Activated CD4-positive, alpha-beta T cell treated with anti-CD3 and anti-CD28 coated beads for 4 hours (primary cell): ENCODE measurements at regions not wholly inside any gene's neighbourhood (a gene's known extent, or its start where the extent isn't known, plus 50 kb on each side); places are given as distances from the start of the nearest gene placed in this dataset.
"Not testable (repeated sequence)": the region's sequence is repeated elsewhere in the genome, so short reads cannot be mapped to it uniquely, and the experiment has no call there.

Experiments
- DNase-seq, 2 donors: peaks; one replicate each; pipeline ENCODE4 v3.0.0-alpha.2; 2020

DNA sequence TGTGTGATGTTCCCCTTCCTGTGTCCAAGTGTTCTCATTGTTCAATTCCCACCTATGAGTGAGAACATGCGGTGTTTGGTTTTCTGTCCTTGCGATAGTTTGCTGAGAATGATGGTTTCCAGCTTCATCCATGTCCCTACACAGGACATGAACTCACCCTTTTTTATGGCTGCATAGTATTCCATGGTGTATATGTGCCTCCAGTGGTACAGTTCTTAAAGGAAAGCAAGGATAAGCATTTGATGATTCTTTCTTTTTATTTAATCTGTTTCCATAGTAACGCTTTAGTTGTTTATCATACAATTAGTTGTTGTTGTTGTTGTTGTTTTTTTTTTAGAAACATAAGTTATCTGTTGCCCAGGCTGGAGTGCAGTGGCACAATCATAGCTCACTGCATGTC lies 133.1 kb downstream of the TSEN15 start:
- not testable (repeated sequence) for DNase-seq

DNA sequence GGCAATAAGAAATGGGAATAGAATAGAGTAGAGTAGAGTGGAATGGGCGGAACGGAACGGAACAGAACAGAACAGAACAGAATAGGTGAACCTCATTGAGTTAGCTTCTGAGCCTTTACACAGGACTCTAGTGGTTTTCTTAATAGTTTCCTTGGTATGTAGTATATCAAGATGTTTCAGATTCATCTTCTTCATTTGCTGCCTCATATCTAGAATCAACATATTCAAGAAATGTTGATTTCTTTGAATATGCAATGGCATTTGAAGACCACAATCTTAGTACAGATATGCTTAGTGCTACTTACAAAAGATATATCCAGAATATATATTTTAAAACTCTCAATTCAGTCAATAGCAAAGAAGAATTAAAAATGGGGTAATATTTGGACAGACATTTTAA lies 133.8 kb downstream of the TSEN15 start:
- no peak for DNase-seq

DNA sequence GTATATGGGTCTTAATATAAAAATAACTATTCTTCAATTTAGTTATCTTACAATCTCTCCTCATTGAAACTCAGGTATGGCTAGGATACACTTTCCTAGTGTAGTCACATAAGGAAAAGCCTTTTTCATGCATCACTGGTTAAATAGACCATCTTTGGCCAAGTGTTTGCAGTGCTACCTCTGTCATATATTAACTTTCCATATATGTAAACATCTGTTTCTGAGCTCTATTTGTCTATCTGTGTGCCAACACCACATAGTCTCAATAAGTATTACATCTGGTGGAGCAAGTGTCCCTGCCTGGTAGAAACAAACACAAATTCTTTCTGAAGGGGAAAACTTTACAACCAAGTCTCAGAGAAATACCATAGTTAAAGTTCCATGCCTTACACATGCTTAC lies 134.6 kb downstream of the TSEN15 start:
- DNase-seq: no peak

DNA sequence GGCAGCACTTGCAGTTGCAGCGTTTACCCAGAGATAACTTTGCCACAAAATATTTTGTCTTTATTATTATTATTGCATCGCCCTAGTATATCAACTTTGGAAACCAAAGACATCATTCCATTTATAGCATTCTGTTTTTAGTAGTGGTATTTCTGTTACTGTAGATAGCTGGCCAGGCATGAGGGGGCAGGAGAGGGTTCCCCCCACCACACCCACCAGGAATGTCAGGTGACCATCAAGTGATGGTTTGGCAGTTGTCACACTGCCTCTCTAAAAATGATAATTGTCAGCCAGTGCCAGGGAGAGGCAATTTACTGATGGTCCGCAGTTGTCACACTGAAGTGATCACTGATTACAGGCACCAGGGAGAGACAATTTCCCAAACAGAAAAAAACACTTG lies 135.6 kb downstream of the TSEN15 start:
- DNase-seq: no peak

DNA sequence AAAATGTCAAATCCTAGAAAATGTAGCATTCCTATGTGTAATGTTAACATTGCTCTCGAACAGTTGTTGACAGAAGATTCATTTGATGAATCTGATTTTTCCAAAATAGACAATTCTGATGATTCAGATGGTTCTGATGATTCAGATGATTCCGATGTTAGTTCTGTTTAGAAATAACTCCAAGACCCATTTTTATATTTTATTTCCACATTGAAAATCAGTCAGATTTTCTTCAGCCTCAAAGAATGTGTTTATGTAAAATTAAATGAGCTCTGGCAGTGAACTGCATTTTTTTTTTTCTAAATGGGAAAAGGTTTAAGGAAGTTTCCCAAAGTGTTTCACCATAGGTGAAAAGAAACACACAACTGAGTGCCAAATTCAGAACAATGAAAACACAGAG lies 136.5 kb downstream of the TSEN15 start:
- no peak for DNase-seq

DNA sequence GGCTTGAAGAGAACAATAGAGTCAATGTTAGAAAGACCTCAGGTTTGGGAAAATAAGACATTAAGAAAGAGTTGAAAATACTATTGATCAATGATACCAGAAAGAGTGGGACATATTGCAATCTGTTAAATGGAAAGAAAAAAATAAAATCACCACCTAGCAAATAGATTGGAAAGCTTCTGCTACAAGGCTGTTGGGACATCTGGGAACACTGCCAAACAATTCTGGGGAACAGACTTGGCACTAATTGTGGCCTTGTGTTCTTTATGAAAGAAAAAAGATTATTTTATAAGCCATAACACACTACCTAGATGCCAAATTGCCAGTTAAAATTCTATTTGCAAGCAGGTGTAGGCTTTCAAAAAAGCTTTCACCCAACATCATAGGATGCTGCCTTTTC lies 137.8 kb downstream of the TSEN15 start:
- DNase-seq: no peak

DNA sequence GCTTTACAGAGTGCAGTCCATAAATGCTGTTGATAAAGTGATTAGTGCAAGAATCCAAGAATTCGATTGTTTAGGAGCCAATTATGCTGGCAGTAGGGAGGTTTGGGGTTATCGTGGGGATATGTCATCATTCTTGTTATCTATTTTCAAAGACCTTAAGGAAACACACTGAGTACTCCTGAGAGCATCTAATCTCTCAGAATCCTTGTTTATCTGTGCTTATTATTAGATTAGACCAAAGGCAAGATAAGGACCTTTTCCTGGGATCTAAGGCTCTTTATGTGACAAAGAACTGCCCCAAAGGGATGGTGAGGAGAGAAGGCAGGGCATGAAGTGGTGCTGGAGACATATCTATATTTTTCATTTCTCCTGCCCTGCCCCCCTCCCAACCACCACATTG lies 139.1 kb downstream of the TSEN15 start:
- no peak for DNase-seq

DNA sequence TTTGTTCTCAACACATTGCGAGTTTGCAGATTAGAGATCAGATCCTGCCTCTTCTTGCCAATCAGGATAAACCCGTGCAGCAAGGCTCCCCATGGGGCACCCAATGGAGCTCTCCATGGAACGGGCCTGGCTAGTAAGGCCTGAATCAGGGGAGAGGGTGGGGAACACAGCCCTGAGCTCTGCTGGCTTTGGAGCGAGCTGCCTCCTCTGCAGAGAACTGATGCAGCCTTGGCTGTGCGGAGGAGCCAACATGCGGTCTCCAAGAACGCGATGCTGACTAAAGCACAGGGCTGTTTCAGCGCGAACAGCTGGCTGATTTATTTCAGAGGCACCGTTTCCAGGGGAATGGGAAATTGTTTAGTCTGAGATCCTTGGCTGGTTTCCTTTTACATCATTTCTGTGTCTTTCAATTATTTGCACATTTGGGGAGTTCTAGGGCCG lies 139.7 kb downstream of the TSEN15 start:
- DNase-seq: no peak

DNA sequence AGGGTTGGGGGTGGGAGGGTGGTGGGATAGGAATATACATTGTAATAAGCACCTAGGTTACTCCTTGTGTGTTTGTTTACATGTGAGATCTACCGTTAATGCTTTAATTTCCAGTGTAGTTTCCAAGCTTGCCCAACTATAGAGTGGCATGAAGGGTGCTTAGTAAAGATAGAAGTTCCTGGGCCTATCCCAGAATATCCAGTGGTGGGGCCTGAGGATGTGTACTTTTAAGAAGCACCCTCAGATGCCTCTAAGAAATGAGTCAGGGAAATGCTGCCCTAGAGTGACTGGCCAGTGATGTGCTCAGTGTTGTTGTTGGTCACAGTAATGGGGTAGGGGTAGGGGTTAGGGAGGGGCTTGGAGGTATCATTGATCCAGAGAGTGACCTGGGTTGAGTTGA lies 141.3 kb downstream of the TSEN15 start:
- DNase-seq: no peak

DNA sequence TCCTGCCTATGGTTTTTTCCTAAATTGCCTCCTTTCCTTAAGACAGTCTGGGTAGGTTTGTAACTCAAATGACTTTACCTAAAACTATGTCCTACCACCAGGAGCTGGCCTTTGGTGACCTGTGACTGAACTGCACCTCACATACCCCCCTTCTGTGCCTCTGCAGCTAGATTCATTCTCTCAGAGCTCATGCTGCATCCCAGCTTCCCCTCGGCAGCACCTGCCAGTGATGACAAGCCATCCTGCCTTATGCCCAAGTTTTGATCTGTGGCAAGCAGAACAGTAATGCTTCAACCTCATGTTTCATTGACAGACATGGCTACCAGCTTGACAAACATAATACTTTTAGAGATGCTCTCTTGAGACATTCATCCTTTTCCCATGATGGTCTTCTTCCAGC lies 141.9 kb downstream of the TSEN15 start:
- no peak for DNase-seq

DNA sequence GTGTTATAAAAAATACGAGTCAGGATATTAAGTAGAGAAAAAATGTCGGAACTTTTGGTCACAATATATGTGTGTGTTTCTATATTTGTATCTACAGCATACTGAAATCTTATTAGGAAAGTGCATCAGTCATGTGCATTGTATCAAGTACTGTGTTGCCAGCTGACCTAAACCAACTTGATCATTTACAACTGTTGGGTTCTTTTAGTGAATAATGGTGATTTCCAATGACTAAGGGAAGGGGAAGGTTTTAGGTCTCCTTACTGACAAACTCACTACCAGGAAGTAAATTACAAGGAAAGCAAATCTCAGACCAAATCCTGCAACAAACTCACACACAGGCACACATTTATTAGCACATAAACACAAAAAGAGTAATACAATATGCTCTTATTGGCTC lies 142.7 kb downstream of the TSEN15 start:
- no peak for DNase-seq

DNA sequence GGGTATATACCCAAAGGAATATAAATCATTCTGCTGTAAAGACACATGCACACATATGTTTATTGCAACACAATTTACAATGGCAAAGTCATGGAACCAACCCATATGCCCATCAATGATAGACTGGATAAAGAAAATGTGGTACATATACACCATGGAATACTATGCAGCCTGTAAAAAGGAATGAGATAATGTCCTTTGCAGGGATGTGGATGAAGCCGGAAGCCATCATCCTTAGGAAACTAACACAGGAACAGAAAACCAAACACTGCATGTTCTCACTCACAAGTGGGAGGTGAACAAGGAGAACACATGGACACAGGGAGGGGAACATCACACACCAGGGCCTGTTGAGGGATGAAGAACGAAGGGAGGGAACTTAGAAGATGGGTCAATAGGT lies 144.2 kb downstream of the TSEN15 start:
- DNase-seq: not testable (repeated sequence)

DNA sequence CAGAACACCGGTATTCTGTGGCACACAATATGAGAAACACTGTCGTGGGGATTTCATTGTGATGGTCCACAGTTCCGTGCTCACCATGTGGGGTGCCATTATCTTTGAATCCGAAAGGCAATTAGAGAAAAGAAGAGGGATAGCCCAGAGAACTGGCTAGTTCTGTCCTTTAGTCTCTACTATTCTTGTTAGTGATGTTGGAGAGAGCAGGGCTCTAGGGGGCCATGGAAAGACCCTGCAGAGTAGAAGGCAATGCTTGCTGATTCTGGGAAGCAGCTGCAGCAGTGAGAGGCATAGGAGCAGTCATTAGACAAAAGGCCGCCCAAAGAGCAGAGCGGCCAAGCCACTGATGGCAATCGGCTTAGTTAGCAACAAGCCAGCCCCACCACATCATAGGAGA lies 146.3 kb downstream of the TSEN15 start:
- DNase-seq: no peak

DNA sequence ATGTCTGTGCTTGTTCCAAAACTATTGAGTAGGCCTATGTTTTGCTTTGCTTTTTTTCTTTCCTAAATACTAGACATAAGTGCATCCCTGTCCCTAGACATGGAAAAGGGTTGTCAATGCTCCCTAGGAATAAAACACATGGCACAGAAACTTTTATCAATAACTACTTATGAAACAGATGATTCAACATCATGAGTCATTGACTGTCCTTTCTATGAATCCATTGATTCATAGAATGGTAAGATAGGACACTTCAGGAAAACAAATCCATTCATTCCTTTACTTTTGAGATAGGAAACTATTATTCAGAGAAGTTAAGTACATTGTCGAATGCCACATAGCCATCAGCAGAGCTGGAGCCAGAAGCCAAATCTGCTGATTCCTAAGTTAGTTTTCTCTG lies 147.5 kb downstream of the TSEN15 start:
- DNase-seq: no peak

DNA sequence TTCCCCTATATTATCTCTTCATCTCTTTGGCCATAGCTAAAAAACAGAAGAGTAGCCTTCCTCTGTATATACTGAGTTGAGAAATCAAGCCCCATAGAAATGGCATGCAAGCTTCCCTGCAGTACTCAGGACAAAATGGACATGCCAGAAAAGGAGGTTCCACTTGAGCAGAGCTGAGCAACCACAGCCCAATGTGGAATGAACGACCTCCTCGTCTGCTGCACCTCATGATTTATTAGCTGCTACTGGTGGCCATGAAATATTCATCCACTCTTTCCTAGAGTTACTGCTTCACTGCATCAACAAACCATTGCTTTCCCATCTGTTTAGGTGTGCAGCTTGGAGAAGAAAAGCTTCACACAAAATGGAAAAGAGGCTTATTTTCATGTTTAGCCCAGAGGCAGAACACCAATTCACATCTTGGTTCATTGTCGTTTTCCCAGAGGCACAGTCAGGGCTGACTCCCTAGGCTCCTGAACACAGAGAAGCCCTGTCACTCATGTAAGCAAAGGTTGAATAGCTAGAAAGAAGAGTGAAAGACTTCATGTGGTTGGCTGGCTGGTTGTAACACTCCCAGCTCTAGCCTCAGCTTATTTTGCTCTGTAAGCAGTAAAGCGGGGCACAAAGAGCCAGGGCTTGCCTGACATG lies 148.0 kb downstream of the TSEN15 start:
- DNase-seq: no peak

DNA sequence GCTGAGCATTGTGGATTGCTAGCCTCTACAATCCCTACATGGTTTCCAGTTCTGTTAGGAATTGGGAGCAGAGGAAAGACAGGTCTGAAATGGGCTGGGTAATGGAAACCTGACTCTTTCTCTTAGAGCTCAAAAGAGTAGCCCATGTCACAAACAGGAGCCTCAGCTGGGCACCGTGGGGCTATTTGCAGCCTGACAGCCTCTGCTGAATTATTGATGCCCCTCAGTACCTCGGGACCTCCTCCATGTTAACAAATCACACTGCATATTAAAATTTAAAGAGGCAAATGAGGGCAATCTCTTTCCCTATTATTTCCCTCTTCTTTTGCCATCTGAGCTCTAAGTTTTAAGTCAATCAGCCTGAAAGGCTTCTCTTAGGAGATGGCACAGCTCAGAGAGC lies 157.1 kb downstream of the TSEN15 start:
- DNase-seq: no peak

DNA sequence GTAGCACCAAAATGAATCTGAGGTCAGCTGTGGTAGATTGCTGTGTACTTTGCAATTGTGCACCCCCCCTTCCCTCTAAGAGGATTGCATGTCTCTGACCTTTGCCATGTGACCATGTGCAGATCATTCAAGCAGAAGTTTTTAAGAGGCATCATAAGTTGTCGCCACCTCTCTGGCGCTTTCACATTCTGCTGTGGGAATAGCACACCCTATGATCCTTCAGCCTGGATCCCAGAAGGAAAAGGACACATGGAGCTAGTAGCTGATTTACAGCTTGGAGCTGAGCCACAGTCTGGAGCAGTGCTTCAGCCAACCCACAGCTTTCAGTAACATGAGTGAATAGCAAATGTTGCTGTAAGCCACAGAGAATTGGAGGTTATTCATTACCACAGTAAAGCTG lies 158.5 kb downstream of the TSEN15 start:
- no peak for DNase-seq

DNA sequence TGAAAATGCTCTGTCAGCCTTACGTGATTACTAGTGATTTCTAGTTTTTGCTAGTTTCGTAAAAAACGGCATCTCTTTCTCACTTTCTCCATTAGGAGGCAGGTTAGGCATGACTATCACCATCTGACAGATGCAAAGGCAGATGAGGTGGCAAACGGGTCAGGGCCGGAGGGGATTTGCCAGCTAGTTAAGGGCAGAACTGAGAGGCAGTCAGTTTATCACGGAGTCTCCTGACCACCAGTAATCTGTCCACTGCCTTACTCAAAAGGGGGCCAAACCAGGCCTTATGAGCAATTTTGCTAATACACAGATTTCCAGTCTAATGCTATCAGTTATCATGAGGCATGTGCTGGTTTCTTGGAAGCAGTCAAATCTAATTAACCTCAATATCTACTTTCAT lies 159.3 kb downstream of the TSEN15 start:
- DNase-seq: no peak

DNA sequence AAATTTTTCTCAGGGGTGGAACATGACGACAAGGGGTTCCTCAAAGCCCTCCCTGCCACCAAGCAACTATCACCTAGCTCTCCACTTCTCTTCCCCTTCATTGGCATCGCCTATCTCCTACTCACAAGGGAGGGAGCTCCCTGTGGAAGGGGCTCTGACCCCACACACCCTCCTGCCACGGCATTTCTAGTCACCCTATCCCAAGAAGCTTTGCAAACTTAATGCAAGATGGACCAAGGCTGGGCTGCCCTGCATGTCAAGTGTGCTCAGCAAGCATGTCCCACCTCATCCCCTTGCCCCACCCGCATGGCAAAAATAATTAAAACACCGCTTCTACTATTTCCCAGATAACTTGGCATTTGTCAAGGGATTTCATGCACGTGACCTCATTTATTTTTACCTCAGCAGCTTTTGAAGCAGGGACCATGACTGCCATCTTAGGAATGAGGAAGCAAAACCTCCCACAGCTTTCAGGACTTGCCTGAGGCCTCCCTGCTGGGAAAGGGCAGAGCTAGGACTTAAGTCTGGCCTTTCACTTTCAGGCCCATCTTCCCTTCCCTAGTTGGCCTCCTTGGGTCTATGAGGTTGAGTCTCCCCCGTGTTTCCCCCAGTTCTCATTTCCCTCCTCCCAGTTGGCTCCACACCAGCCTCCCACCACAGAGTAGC lies 161.3 kb downstream of the TSEN15 start:
- DNase-seq: no peak

DNA sequence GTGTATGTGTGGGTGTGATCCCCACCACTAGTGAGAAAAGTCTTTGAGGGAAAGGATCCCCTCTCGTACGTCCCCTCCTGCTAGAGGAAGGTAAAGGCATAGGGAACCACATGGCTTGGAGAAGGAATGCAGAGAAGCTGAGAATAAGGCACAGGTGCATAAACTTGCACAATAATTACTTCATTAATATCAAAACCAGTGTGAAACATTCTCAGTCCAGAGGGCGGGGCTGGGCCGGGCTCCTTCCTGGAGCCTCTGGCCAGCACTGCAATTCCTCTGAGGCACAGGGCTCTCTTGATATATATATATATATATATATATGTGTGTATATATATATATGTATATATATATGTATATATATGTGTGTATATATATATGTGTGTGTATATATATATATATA lies 162.6 kb downstream of the TSEN15 start:
- no peak for DNase-seq

DNA sequence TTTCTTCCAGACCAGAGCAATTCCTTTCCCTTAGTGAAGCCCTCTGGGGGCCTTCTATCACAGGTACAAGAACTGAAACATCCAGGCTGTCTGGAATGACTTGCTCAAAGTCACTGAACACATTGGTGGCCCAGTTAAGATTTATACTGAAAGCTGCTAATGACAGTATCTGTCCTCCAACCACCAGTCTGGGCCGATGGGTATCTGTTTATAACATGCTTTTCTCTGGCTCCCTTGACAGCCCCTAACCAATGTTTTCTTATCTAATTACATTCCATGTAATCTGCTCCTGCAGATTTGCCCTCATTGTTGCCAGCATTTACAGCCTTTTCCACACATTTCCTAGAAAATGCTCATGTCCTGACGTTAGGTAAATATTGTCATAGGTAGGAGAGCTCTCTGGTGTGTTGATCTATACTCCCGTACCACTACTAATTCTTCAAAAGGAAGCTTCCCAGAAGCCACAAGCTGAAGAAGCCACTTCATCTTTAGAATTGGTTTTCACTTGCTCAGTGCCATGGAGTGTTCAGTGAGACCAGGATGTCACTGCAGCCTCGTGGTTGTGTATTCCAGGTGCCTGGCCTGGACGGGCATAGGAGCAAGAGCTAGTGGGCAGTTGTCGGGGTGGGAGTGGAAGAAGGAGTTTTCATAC lies 163.9 kb downstream of the TSEN15 start:
- DNase-seq: no peak

DNA sequence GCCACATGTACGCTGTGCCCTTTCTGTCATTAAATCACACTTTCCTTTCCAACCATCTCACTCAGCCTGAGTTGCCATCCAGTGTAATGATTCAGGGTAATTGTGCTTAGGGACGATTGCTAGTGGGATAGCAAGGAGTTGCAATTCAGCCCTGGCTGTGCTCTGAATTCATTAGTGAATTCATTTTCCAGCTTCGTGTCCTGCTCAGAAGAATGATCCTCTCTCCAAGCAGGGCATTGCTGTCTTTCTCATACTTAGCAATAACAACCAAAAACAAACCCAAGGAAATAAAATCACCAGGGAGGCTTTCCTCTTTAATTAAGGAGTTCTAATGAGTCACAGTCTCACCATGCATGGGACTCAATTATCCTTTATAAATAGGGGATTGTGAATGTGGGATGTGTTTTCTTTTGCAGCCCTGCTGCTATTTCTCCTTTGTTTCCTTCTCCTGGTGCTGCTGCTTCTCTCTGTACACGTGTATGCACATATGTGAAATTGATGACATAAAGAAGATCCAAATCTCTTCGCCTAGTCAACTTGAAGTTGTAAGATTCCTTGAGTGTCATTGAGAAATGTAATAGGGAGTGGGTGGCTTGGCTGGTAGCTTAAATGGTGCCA lies 167.0 kb downstream of the TSEN15 start:
- no peak for DNase-seq

DNA sequence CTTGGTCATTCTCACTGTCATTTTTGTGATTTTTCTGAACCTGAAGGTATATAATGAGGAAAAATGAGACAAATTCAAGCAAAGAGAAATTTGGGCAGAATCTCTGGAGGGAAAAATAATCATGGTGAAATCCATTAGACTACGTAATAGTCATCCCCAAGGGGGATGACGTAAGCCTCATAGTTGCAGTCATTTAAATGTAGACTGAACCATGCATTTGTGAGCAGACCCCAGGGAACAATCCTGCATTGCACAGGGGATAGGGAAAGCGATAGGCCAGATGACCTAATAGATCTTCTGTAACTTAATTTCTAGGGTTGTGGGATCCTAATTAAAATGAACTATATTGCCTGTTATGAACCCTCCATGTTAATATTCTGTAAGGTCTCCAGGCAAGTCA lies 167.4 kb upstream of the C1orf21 start:
- no peak for DNase-seq

DNA sequence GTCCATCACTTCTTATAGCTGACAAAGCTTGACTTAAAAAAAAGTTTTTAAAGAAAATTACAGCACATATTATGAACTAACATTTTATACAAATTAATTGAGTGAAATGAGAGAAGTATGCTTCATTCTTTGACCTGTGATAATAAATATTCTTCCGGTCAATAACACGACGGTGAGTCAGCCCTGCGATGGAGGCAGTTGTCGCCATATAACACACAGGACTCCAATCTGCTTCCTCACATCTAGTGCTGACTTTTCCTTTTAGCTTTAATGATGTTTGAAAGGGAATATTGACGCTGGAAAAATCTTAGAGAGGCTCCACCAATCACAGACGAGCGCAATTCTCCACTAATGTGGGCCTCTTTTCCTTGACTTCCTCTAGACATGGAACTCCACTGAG lies 166.9 kb upstream of the C1orf21 start:
- no peak for DNase-seq
